ENCODE measurements at regions not wholly inside any gene's neighbourhood (a gene's known extent, or its start where the extent isn't known, plus 50 kb on each side); places are given as distances from the start of the nearest gene placed in this dataset.

DNA sequence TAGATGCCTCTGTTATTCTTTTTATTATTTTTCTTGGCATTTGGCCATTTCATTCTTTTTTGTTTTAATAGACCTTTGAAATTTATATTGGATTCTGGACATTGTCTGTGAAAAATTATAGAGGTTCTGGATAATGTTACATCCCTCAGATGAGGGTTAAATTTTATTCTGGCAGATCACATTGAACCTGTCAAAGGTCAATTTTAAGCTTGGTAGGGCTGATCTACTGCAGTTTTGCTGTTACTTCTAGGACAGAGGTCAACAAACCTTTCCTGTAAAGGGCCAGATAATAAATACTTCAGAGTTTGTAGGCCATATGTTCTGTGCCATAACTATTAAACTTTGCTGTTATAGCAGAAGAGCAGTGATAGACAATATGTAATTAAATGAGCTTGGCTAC lies 318.9 kb upstream of the DPPA4 start:
- TF ChIP-seq POLR2A (IDR thresholded peaks at IDR 0.05; ENCODE audit: low read depth, low read length) = no peak
- TF ChIP-seq TAF1 (IDR thresholded peaks at IDR 0.05; ENCODE audit: borderline replicate concordance, low read depth, low read length) = no peak

Measured in GM12892 (cell line).